Endothelial cell (in vitro differentiated cells): ENCODE measurements at regions not wholly inside any gene's neighbourhood (a gene's known extent, or its start where the extent isn't known, plus 50 kb on each side); places are given as distances from the start of the nearest gene placed in this dataset.

ENCODE experiments used
- DNase-seq: peaks from one replicate; pipeline ENCODE4 v3.0.0; 2021; ENCODE audit warnings: low spot score
- H3K27ac Mint-ChIP-seq: one replicate; pipeline ENCODE4 v1.8.0; 2021; ENCODE audit warnings: mixed read lengths, inconsistent platforms; ENCODE audit not compliant: unreplicated experiment
- H3K27me3 Mint-ChIP-seq: one replicate; pipeline ENCODE4 v1.8.0; 2021; ENCODE audit warnings: mild to moderate bottlenecking, moderate library complexity, mixed read lengths, inconsistent platforms; ENCODE audit not compliant: unreplicated experiment
- H3K36me3 Mint-ChIP-seq: one replicate; pipeline ENCODE4 v1.8.0; 2021; ENCODE audit warnings: mild to moderate bottlenecking, low read depth, mixed read lengths, inconsistent platforms; ENCODE audit not compliant: unreplicated experiment
- H3K4me1 Mint-ChIP-seq: one replicate; pipeline ENCODE4 v1.8.0; 2021; ENCODE audit warnings: mild to moderate bottlenecking, mixed read lengths, inconsistent platforms; ENCODE audit not compliant: unreplicated experiment
- H3K4me3 Mint-ChIP-seq: one replicate; pipeline ENCODE4 v1.8.0; 2021; ENCODE audit warnings: mild to moderate bottlenecking, mixed read lengths, inconsistent platforms; ENCODE audit not compliant: unreplicated experiment
- H3K9me3 Mint-ChIP-seq: one replicate; pipeline ENCODE4 v1.8.0; 2021; ENCODE audit warnings: mixed read lengths, inconsistent platforms; ENCODE audit not compliant: unreplicated experiment
- TF ChIP-seq, protein P1 (sequence below): fragments of 200-600 bp; sonication (generic); IDR thresholded peaks from one replicate; pipeline ENCODE4 v1.5.0; 2021; ENCODE audit warnings: antibody characterized with exemption; ENCODE audit not compliant: unreplicated experiment

DNA sequence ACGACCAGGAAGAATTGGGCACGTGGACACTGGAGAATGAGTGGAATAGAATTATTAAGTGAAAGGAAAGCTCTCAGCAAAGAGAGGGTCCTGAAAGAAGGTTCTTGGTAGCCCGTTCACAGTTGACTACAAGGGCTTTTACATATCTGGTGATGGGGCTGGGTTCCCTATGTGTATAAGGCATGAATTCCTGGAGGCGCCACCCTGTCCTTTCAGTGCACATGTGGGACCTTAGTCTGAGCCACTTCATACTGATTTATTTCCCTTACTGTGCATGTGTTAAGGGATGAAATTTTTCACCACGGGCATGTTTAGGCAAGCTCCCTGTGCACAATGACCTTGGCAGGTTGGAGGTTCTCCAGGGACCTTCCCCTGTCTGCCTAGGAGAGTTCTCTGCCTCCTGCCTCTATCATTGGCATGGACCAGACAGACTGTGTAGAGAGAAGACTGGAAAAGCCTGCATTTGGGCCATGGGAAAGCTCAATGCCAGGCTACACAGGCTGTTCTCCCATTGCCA is 145.9 kb upstream of the ITGB1 start:
- Mint-ChIP-seq H3K27me3 (no peaks in the 10 kb centered on the region), H3K36me3 (no peaks in the 10 kb centered on the region), H3K4me3 (no peak overlapping the region), H3K27ac (no peak overlapping the region), H3K9me3 (no peaks in the 10 kb centered on the region), H3K4me1 (no peaks in the 10 kb centered on the region)
- TF ChIP-seq, protein P1, sequence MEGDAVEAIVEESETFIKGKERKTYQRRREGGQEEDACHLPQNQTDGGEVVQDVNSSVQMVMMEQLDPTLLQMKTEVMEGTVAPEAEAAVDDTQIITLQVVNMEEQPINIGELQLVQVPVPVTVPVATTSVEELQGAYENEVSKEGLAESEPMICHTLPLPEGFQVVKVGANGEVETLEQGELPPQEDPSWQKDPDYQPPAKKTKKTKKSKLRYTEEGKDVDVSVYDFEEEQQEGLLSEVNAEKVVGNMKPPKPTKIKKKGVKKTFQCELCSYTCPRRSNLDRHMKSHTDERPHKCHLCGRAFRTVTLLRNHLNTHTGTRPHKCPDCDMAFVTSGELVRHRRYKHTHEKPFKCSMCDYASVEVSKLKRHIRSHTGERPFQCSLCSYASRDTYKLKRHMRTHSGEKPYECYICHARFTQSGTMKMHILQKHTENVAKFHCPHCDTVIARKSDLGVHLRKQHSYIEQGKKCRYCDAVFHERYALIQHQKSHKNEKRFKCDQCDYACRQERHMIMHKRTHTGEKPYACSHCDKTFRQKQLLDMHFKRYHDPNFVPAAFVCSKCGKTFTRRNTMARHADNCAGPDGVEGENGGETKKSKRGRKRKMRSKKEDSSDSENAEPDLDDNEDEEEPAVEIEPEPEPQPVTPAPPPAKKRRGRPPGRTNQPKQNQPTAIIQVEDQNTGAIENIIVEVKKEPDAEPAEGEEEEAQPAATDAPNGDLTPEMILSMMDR: no peak
- DNase-seq: no peak

DNA sequence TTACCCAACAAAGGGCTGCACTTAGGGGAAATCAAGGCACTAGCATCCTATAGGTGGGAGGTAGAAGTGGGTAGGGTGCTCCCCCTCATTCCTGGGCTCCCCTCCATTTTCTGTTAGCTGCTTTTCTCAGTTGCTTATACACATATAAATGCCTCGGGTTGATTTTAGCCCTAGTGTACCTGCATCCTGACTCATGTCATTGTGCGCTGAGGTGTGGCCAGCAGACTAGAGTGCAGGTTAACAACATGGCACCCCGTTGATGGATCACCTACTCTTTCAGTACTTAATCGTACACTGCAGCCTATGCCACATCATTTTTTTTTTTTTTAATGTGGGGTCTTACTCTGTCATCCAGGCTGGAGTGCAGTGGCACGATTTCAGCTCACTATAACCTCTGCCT is 144.0 kb upstream of the ITGB1 start:
- no peak overlapping the region for H3K27ac Mint-ChIP-seq

DNA sequence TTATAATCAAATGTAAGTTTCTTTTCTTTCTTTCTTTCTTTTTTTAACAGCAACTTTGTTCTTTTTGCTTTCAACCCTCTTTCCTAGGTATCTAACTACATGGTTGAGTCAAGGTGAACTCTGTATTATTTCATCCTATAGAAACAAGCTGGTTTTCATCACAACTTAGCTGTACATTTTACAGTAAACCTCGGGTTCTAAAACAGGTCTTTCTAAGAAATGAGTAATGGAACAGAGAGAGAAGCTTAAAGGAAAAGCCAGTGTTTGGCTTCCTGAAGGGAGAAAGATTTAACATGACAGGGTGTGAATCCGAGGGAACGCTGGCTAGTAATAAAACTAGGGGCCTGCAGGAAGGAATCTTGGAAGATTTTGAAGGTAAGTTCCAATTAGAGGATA is 143.4 kb upstream of the ITGB1 start:
- no peaks in the 10 kb centered on the region for H3K9me3 Mint-ChIP-seq
- no peak overlapping the region for H3K27ac Mint-ChIP-seq
- H3K4me1 Mint-ChIP-seq: no peaks in the 10 kb centered on the region
- no peaks in the 10 kb centered on the region for H3K27me3 Mint-ChIP-seq
- no peak for DNase-seq
- H3K36me3 Mint-ChIP-seq: no peaks in the 10 kb centered on the region
- TF ChIP-seq, protein P1: no peak
- no peak overlapping the region for H3K4me3 Mint-ChIP-seq

More for the DNA sequence above, 144.0 kb upstream of the ITGB1 start:
- Mint-ChIP-seq H3K9me3 (no peaks in the 10 kb centered on the region), H3K4me3 (no peak overlapping the region), H3K4me1 (no peaks in the 10 kb centered on the region), H3K36me3 (no peaks in the 10 kb centered on the region), H3K27me3 (no peaks in the 10 kb centered on the region)
- DNase-seq: no peak
- TF ChIP-seq, protein P1: no peak

DNA sequence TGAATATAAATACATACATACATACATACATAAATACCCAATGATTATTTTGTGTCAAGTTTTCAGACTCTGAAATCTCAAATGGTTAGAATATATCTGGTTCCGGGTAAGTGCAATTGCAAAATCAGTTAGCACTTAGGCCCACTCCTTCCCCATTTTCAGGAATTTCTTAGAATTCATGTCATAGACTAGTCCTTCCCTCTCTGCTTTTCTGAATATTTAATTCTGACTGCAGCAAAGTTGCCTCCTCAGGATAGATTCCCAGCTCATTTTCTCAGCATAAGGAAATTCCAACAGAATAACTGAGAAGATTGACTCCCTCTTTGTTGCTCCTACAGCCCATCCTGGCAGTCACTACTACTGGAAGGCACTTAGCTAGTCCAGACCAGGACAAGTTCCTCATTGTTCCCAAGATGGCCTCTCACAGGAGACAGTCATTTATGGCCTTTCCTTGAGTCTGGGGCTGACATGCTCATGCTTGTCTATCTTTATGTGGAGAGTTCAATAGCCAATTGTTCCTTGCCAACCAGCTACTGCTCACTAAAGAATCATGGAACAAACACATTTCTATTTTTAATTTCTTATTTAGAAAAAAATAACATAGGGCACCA is 142.9 kb upstream of the ITGB1 start:
- Mint-ChIP-seq H3K9me3 (no peaks in the 10 kb centered on the region), H3K4me1 (no peaks in the 10 kb centered on the region), H3K4me3 (no peak overlapping the region), H3K36me3 (no peaks in the 10 kb centered on the region), H3K27me3 (no peaks in the 10 kb centered on the region), H3K27ac (no peak overlapping the region)
- TF ChIP-seq, protein P1: no peak
- DNase-seq: no peak

DNA sequence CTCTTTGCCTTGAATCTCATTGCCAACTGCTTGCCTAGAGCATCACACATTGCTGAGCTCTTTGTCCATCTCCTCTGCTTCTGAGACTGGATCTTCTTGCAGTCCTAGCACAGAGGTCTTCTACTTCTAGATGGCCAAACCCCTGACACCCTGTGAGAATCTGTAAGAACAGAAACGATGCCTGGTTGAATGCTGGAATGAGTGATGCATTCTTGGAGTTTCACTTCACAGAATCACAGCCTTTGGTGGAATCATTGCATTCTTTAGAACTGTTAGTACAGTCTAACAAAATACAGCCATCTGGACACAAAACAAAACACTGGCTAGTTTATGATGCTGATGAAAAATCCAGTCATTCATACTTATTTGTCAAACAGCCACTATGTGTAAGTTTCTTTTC is 141.7 kb upstream of the ITGB1 start:
- no peaks in the 10 kb centered on the region for H3K27me3 Mint-ChIP-seq
- H3K4me1 Mint-ChIP-seq: no peaks in the 10 kb centered on the region
- no peak overlapping the region for H3K4me3 Mint-ChIP-seq
- peaks cover 2% of the 10 kb centered on the region for H3K9me3 Mint-ChIP-seq
- peaks cover 3% of the 10 kb centered on the region for H3K36me3 Mint-ChIP-seq
- no peak overlapping the region for H3K27ac Mint-ChIP-seq
- no peak for DNase-seq
- TF ChIP-seq, protein P1: no peak
